T-helper 17 cell (primary cell): ENCODE measurements at regions not wholly inside any gene's neighbourhood (a gene's known extent, or its start where the extent isn't known, plus 50 kb on each side); places are given as distances from the start of the nearest gene placed in this dataset.

ENCODE experiments used
- ATAC-seq: fragments of 150-1000 bp; cut with Tn5 transposase; 2 replicates; pipeline ENCODE4 v1.10.0; 2021; ENCODE audit warnings: mild to moderate bottlenecking, moderate library complexity
- DNase-seq, 3 donors: peaks; one replicate each; pipeline versions ENCODE4 v3.0.0 to v3.0.0-alpha.2; 2020 to 2021
- H3K9me3 ChIP-seq: one replicate; pipeline ENCODE4 v1.7.0; 2013; ENCODE audit warnings: low read length, mild to moderate bottlenecking; ENCODE audit not compliant: control insufficient read depth, poor library complexity, severe bottlenecking
- H3K27ac Mint-ChIP-seq: one replicate; pipeline ENCODE4 v1.8.0; 2022; ENCODE audit warnings: mild to moderate bottlenecking, moderate library complexity, mixed read lengths
- H3K27me3 Mint-ChIP-seq: one replicate; pipeline ENCODE4 v1.8.0; 2022; ENCODE audit warnings: mixed read lengths
- H3K36me3 Mint-ChIP-seq: one replicate; pipeline ENCODE4 v1.8.0; 2022; ENCODE audit warnings: low read depth, mixed read lengths
- H3K4me1 Mint-ChIP-seq: one replicate; pipeline ENCODE4 v1.8.0; 2022; ENCODE audit warnings: mild to moderate bottlenecking, mixed read lengths
- H3K4me3 Mint-ChIP-seq: one replicate; pipeline ENCODE4 v1.8.0; 2022; ENCODE audit warnings: mild to moderate bottlenecking, moderate library complexity, mixed read lengths

DNA sequence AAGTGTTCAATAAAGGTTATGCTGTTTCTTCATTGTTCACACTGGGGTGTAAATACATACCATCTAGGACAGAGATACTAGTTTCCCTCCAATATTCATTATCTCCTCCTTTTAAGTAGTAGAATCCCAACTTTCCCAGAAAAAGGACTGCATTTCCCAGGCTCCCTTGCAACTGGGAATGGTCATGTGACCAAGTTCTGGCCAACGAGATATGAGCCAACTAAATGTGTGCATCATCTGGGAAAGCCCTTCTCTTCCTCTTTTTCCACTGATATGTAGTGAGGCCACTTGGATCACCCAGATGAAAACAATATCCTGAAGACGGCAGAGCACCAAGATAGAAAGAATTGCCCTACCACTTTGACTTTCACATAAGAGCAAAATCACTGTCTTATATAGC, 97.9 kb upstream of the PTPRT start:
- no peak for DNase-seq
- H3K27me3 Mint-ChIP-seq: peaks cover 14% of the 10 kb centered on the region
- H3K27ac Mint-ChIP-seq: no peak overlapping the region

DNA sequence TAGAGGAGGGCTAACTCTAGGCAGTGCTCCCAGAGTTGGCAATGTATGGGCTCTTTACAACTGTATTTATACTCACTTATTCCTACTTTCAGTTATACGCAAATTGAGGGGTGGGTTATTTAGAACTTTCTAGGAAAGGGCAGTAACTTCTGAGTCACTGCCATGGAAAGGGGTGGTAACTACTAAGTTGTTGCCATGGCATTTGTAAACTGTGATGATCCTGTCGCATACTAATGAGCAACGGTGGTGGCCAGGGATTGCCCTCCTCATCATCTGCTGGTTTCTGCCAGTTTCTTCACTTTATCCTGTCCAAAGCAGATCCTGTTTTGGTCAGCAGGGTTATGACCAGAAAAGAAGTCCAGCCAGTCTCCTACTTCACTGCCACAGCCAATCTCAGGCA, 95.5 kb upstream of the PTPRT start:
- no peaks in the 10 kb centered on the region for H3K9me3 ChIP-seq
- H3K27ac Mint-ChIP-seq: no peak overlapping the region
- H3K4me1 Mint-ChIP-seq: no peaks in the 10 kb centered on the region
- no peak for ATAC-seq
- DNase-seq: no peak
- no peak overlapping the region for H3K4me3 Mint-ChIP-seq
- H3K27me3 Mint-ChIP-seq: peaks cover 27% of the 10 kb centered on the region
- no peaks in the 10 kb centered on the region for H3K36me3 Mint-ChIP-seq

More for the DNA sequence above, 97.9 kb upstream of the PTPRT start:
- Mint-ChIP-seq H3K4me3 (no peak overlapping the region), H3K4me1 (no peaks in the 10 kb centered on the region), H3K36me3 (no peaks in the 10 kb centered on the region)
- no peak for ATAC-seq
- H3K9me3 ChIP-seq: no peaks in the 10 kb centered on the region

DNA sequence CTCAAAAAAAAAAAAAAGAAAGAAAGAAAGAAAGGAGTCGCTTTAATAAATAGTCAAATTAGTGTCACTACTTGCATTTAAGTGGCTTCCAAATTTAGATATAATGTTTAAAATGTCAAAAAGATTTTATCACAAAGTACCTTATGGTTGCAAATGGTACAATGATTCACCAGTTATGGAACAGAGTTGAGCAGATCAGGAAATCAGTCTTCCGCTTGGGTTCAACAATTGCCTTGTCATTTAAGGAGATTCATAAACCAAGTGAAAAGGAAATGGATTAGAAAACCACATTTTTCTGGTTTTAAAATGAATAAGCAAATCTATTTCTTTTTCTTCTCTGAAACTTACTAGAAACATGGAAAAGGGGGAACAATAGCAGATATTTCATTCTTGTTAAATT, 94.8 kb upstream of the PTPRT start:
- H3K27ac Mint-ChIP-seq: no peak overlapping the region
- no peak overlapping the region for H3K4me3 Mint-ChIP-seq
- ATAC-seq: no peak
- no peaks in the 10 kb centered on the region for H3K4me1 Mint-ChIP-seq
- DNase-seq: no peak
- peaks cover 27% of the 10 kb centered on the region for H3K27me3 Mint-ChIP-seq
- no peaks in the 10 kb centered on the region for H3K9me3 ChIP-seq
- H3K36me3 Mint-ChIP-seq: no peaks in the 10 kb centered on the region

DNA sequence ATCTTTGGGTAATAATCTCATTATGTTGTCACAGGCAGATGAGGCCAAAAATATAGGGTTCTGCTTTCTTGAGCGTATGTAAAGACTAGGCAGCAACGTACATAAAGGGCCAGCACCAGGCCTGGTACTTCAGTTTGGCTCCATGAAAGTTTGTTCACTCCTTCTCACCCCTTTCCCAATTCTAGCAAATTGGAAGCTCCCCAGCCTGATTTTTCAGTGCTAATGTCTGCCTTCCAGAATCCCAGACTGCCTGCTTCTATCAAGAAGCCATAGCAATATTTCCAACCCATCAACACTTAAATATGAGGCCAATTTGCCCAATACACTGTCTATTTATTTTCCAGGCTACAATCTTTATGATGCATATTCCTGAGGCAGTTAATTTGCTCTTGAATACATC, 93.4 kb upstream of the PTPRT start:
- H3K36me3 Mint-ChIP-seq: no peaks in the 10 kb centered on the region
- H3K27me3 Mint-ChIP-seq: peaks cover 27% of the 10 kb centered on the region
- H3K9me3 ChIP-seq: no peaks in the 10 kb centered on the region
- no peak for DNase-seq
- ATAC-seq: no peak
- no peaks in the 10 kb centered on the region for H3K4me1 Mint-ChIP-seq
- no peak overlapping the region for H3K4me3 Mint-ChIP-seq
- H3K27ac Mint-ChIP-seq: no peak overlapping the region

DNA sequence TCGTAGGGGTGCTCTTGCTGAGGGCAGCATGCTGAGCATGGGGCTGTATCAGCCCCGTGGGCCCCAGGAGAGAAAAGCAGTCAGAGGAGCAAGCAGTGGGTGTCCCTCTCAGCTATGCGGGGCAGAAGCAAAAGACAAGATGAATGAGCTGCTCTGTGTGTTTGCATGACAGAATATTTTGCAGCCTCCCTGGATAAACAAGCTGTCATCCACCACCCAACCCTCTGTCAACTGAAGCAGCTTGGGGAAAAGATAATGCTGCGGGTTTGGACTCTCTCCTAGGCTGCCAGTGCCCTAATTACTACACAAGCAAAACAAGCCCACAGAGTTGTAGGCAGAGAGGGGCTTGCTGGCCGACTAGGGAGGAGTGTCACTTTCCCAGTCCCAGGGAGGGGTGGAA, 82.3 kb upstream of the PTPRT start:
- H3K36me3 Mint-ChIP-seq: peaks cover 2% of the 10 kb centered on the region
- H3K4me3 Mint-ChIP-seq: no peak overlapping the region
- DNase-seq: no peak
- H3K27ac Mint-ChIP-seq: no peak overlapping the region
- peaks cover 5% of the 10 kb centered on the region for H3K27me3 Mint-ChIP-seq
- no peak for ATAC-seq
- no peaks in the 10 kb centered on the region for H3K9me3 ChIP-seq
- H3K4me1 Mint-ChIP-seq: no peaks in the 10 kb centered on the region

DNA sequence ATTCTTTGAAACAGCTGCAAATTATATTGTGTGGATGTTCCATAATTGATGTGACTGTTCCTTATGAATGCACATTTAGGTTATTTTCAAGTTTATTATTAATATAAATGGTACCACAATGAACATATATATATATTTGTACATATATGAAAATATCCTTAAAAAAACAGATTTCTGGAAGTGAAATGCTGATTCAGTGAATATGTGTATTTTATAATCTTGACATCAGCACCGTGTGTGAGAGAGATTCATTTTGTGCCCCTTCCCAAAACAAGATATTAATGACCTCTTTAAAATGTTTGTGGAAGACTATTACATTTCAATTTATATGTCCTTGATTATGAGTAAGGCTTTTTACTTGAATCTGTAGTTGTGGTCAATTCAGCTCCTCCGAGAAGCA, 75.7 kb upstream of the PTPRT start:
- H3K4me1 Mint-ChIP-seq: no peaks in the 10 kb centered on the region
- ATAC-seq (no peak), DNase-seq (no peak)
- no peak overlapping the region for H3K4me3 Mint-ChIP-seq
- H3K9me3 ChIP-seq: no peaks in the 10 kb centered on the region
- H3K27me3 Mint-ChIP-seq: peaks cover 8% of the 10 kb centered on the region
- H3K27ac Mint-ChIP-seq: no peak overlapping the region
- H3K36me3 Mint-ChIP-seq: no peaks in the 10 kb centered on the region

DNA sequence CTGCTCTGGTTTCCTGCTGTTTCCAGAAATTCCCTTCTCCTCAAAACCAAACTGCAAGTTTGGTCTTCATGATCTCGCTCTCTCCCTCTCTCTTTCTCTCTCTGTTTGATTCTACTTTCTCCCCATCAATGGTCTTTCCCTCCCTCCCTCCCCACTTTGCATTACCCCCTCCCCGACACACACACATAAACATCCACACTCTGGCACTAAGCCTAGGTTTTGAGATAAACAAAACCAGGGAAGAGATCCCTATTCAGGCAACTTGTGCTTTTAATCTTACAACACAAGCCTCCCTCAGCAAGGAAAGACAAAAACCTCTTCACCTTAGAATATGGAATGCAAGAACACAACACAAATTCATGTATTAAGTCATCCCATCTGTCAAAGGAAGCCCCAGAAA, 73.5 kb upstream of the PTPRT start:
- no peak for DNase-seq
- Mint-ChIP-seq H3K27me3 (peaks cover 8% of the 10 kb centered on the region), H3K4me3 (no peak overlapping the region), H3K27ac (no peak overlapping the region), H3K4me1 (no peaks in the 10 kb centered on the region), H3K36me3 (no peaks in the 10 kb centered on the region)
- no peak for ATAC-seq
- H3K9me3 ChIP-seq: no peaks in the 10 kb centered on the region

DNA sequence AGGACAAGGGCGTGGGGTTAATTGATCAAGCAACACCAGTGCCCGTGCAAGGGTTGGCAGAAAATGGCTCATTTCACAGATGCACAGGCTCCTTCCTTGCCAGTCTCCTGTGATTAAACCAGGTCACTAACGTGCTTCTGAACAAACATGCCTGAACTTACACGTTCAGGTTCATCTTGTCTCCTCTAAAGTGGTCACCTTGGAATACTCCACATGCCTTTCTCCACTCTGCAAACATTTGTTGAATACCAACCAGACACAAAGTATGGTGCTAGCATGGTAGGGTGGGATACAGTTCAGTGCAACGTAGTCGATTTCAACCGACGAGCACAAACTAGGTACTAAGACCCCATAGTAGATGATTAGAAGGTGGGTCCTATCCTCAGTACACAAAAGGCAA, 72.6 kb upstream of the PTPRT start:
- H3K4me3 Mint-ChIP-seq: no peak overlapping the region
- DNase-seq: no peak
- ATAC-seq: no peak
- peaks cover 8% of the 10 kb centered on the region for H3K27me3 Mint-ChIP-seq
- H3K36me3 Mint-ChIP-seq: no peaks in the 10 kb centered on the region
- H3K9me3 ChIP-seq: no peaks in the 10 kb centered on the region
- no peaks in the 10 kb centered on the region for H3K4me1 Mint-ChIP-seq
- H3K27ac Mint-ChIP-seq: no peak overlapping the region

DNA sequence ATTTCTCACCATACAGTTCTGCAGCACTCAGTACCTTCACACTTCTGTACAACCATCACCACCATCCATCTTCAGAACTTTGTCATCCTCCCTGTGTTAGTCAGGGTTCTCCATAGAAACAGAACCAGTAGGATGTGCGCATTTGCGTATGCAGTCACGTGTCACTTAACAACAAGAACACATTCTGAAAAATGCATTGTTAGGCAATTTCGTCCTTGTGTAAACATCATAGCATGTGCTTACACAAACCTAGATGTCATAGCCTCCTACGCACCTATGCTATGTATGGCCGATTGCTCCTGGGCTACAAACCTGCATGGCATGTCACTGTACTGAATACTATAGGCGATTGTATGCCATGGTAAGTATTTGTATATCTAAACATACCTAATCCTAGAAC, 66.2 kb upstream of the PTPRT start:
- no peaks in the 10 kb centered on the region for H3K36me3 Mint-ChIP-seq
- no peak for DNase-seq
- H3K27me3 Mint-ChIP-seq: no peaks in the 10 kb centered on the region
- no peak for ATAC-seq
- no peaks in the 10 kb centered on the region for H3K9me3 ChIP-seq
- no peak overlapping the region for H3K4me3 Mint-ChIP-seq
- H3K4me1 Mint-ChIP-seq: no peaks in the 10 kb centered on the region
- H3K27ac Mint-ChIP-seq: no peak overlapping the region

DNA sequence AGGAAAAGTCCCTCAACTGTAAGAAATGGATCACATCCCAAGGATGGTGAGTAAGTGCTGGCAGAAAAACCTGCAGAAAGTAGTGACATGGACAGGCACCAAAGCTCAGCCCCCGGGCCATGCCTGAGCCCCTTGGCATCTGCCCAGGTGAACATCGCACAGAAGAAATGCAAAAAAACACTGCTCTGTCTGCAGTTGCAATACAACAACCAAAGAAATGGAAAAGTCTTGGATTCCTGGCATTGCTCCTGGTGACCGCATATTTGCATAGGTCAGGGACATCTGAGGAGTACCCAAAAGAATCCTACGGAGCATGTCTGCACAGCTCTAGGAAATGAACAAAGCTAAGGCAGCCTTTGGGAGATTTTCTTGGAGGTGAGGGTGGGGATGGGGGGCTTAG, 63.1 kb upstream of the PTPRT start:
- H3K4me3 Mint-ChIP-seq: no peak overlapping the region
- no peak for DNase-seq
- no peaks in the 10 kb centered on the region for H3K4me1 Mint-ChIP-seq
- no peaks in the 10 kb centered on the region for H3K9me3 ChIP-seq
- no peak overlapping the region for H3K27ac Mint-ChIP-seq
- no peaks in the 10 kb centered on the region for H3K36me3 Mint-ChIP-seq
- ATAC-seq: no peak
- H3K27me3 Mint-ChIP-seq: no peaks in the 10 kb centered on the region

DNA sequence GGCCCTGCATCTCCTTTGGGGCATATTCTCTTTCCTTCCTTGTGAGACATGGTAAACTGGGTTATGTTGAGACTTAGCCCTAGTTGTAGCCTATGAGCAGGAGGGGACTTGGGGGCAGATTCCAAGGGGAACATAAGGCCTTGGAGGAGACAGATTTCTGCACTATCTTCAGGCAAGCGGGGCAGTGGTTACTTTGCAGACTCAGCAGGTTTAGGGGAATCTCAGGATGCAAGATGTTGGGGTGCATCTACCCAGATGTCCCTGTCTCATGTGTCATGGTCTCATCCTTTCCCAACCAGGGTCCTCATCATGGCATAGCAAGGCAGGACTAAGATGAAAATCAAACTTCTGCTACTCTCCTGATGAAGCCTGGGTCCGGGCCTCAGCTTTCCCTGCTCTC, 58.6 kb upstream of the PTPRT start:
- Mint-ChIP-seq H3K27ac (no peak overlapping the region), H3K4me1 (no peaks in the 10 kb centered on the region), H3K36me3 (no peaks in the 10 kb centered on the region), H3K27me3 (peaks cover 12% of the 10 kb centered on the region), H3K4me3 (no peak overlapping the region)
- DNase-seq (no peak), ATAC-seq (no peak)
- H3K9me3 ChIP-seq: no peaks in the 10 kb centered on the region

DNA sequence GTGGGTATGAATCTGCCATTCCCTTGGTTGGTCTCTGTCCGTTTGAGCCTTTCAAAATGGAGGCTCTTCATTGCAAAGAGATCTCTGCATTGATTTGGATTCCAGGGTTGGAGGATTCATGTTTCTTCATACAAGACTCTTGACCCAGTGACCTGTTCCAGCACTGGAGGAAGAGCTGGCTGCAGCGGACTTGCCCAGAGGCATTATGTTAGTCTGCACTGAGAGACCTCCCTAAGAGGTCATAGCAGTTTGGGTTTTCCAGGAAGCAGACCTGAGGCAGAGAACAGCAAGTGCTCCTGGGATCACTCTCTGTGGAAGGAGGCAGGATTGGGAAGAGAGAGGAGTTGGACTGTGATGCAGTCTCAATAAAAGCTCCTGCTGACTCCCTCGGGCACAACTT, 57.7 kb upstream of the PTPRT start:
- DNase-seq (no peak), ATAC-seq (no peak)
- Mint-ChIP-seq H3K36me3 (no peaks in the 10 kb centered on the region), H3K4me1 (no peaks in the 10 kb centered on the region), H3K4me3 (no peak overlapping the region), H3K27ac (no peak overlapping the region), H3K27me3 (peaks cover 12% of the 10 kb centered on the region)
- no peaks in the 10 kb centered on the region for H3K9me3 ChIP-seq

DNA sequence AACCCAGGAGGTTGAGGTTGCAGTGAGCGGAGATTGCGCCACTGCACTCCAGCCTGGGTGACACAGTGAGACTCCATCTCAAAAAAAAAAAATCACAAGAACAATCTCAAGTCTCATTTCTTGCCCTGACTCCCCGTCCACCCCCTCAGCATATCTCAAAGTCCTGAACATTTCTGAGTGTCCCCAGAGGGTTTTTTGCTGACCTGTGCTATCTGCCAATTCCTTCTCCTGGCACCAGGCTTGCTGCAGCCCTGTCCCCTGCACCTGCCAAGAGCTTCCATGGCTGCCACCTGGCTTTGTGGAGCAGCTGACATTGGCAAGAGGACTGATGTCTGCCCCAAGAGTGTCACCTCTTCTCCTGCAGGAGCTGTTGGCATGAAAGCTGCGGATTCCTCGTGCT, 54.9 kb upstream of the PTPRT start:
- H3K27ac Mint-ChIP-seq: no peak overlapping the region

DNA sequence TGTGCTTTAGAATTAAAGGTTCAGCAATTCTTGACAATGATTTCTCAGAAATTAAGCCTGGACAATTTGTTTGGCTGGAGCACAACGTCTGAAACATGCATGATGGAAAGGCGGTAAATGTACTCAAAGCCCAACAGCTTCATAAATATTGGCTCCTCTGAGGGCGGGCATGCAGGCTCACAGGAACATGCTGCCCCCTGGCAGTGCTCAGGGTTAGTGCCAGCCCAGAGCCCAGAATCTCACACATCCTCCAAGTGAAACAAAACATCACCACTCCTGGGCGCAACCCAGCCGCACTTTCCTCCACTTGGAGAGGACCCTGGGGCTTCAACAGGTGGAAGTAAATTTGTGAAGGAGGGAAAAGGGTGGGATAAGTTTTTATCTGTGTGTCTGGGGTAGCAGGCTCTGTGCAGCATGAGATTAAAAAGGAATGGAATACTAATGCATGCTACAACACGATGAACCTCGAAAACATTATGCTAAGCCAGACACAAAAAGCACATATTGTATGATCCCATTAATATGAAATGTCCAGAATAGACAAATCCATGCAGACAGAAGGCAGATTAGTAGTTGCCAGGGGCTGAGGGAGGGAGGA, 54.1 kb upstream of the PTPRT start:
- H3K36me3 Mint-ChIP-seq: no peaks in the 10 kb centered on the region
- no peaks in the 10 kb centered on the region for H3K9me3 ChIP-seq
- DNase-seq (no peak), ATAC-seq (no peak)
- no peaks in the 10 kb centered on the region for H3K4me1 Mint-ChIP-seq
- H3K4me3 Mint-ChIP-seq: no peak overlapping the region
- H3K27me3 Mint-ChIP-seq: peaks cover 27% of the 10 kb centered on the region
- no peak overlapping the region for H3K27ac Mint-ChIP-seq

More for the DNA sequence above, 54.9 kb upstream of the PTPRT start:
- H3K27me3 Mint-ChIP-seq: peaks cover 21% of the 10 kb centered on the region
- H3K4me1 Mint-ChIP-seq: no peaks in the 10 kb centered on the region
- ATAC-seq (no peak), DNase-seq (no peak)
- H3K9me3 ChIP-seq: no peaks in the 10 kb centered on the region
- H3K36me3 Mint-ChIP-seq: no peaks in the 10 kb centered on the region
- H3K4me3 Mint-ChIP-seq: no peak overlapping the region
